Calu3 (cell line): ENCODE measurements at regions not wholly inside any gene's neighbourhood (a gene's known extent, or its start where the extent isn't known, plus 50 kb on each side); places are given as distances from the start of the nearest gene placed in this dataset.

Experiments
- BruUV-seq: library from RNA; stranded (reverse); fragments of 400-500 nt; replicated peaks from 2 replicates; lab custom pipeline; 2021; lab: Mats Ljungman, UMichigan
- CTCF ChIA-PET: fragments of 300-600 bp; sonication (Branson Sonifier 250); formaldehyde crosslinking; loops from one replicate; lab custom pipeline; 2022; ENCODE audit warnings: antibody characterized with exemption; lab: Charles Lee
- DNase-seq: peaks from one replicate; pipeline ENCODE4 v3.0.0; 2022
- H3K27ac Mint-ChIP-seq: one replicate; pipeline ENCODE4 v1.8.0; 2022; ENCODE audit warnings: mixed read lengths; ENCODE audit not compliant: unreplicated experiment
- H3K27me3 Mint-ChIP-seq: one replicate; pipeline ENCODE4 v1.8.0; 2022; ENCODE audit warnings: mixed read lengths; ENCODE audit not compliant: unreplicated experiment
- H3K36me3 Mint-ChIP-seq: one replicate; pipeline ENCODE4 v1.8.0; 2022; ENCODE audit warnings: mild to moderate bottlenecking, moderate library complexity, mixed read lengths; ENCODE audit not compliant: insufficient read depth, unreplicated experiment
- H3K4me1 Mint-ChIP-seq: one replicate; pipeline ENCODE4 v1.8.0; 2022; ENCODE audit warnings: mild to moderate bottlenecking, low read depth, mixed read lengths; ENCODE audit not compliant: unreplicated experiment
- H3K4me3 Mint-ChIP-seq: one replicate; pipeline ENCODE4 v1.8.0; 2022; ENCODE audit warnings: mild to moderate bottlenecking, low read depth, moderate library complexity, mixed read lengths; ENCODE audit not compliant: unreplicated experiment
- H3K9me3 Mint-ChIP-seq: one replicate; pipeline ENCODE4 v1.8.0; 2022; ENCODE audit warnings: low read depth, mixed read lengths; ENCODE audit not compliant: unreplicated experiment
- CTCF ChIP-seq: fragments of 200-600 bp; IDR thresholded peaks from one replicate; pipeline ENCODE4 v1.8.0; 2022; ENCODE audit warnings: antibody characterized with exemption; ENCODE audit not compliant: unreplicated experiment
- intact Hi-C: fragments of 100-400 bp; cut with micrococcal nuclease; formaldehyde crosslinking; loops from one replicate; pipeline ENCODE4 v1.10.0; 2022; ENCODE audit not compliant: unreplicated experiment

- intact Hi-C loops = no loop called here
- no peaks in the 10 kb centered on the region for H3K36me3 Mint-ChIP-seq
- no TSS peak for BruUV-seq
- H3K9me3 Mint-ChIP-seq = no peaks in the 10 kb centered on the region
- TF ChIP-seq CTCF = no peak
- no peak overlapping the region for H3K27ac Mint-ChIP-seq
- H3K4me3 Mint-ChIP-seq = no peak overlapping the region
- CTCF ChIA-PET = interaction anchor here (0.6 to 1.8 kb wide), 2 partner anchors 10 to 288 kb away, joined by 3 to 4 read pairs; no protein-coding TSS in a partner anchor
- no peaks in the 10 kb centered on the region for H3K27me3 Mint-ChIP-seq
- DNase-seq = no peak
- peaks cover 33% of the 10 kb centered on the region for H3K4me1 Mint-ChIP-seq
Observed at GRCh38 chr13:24071016-24071415, 89.5 kb upstream of the SPATA13 start.

GRCh38 chr13:24071423-24072075, 89.0 kb upstream of the SPATA13 start:
- no peak overlapping the region for H3K27ac Mint-ChIP-seq
- H3K9me3 Mint-ChIP-seq = no peaks in the 10 kb centered on the region
- no peak for TF ChIP-seq CTCF
- no peak overlapping the region for H3K4me3 Mint-ChIP-seq
- no peak for DNase-seq
- intact Hi-C loops = no loop called here
- CTCF ChIA-PET = interaction anchor here (1.8 kb wide), 1 partner anchor 11 kb away, joined by 4 read pairs; no protein-coding TSS in a partner anchor
- no TSS peak for BruUV-seq
- peaks cover 38% of the 10 kb centered on the region for H3K4me1 Mint-ChIP-seq
- peaks cover 5% of the 10 kb centered on the region for H3K36me3 Mint-ChIP-seq
- H3K27me3 Mint-ChIP-seq = no peaks in the 10 kb centered on the region

GRCh38 chr13:24073657-24074056, 86.9 kb upstream of the SPATA13 start:
- no peak for DNase-seq
- Mint-ChIP-seq H3K4me3 (no peak overlapping the region), H3K4me1 (peaks cover 45% of the 10 kb centered on the region), H3K36me3 (peaks cover 6% of the 10 kb centered on the region), H3K9me3 (no peaks in the 10 kb centered on the region), H3K27ac (no peak overlapping the region), H3K27me3 (no peaks in the 10 kb centered on the region)
- intact Hi-C loops = no loop called here
- no peak for TF ChIP-seq CTCF
- CTCF ChIA-PET = no interaction called here
- no TSS peak for BruUV-seq

- H3K27ac Mint-ChIP-seq = no peak overlapping the region
Observed at GRCh38 chr13:24074678-24075077, 85.8 kb upstream of the SPATA13 start.

More at GRCh38 chr13:24074678-24075077, 85.8 kb upstream of the SPATA13 start:
- Mint-ChIP-seq H3K4me1 (peaks cover 45% of the 10 kb centered on the region), H3K27me3 (no peaks in the 10 kb centered on the region), H3K36me3 (peaks cover 6% of the 10 kb centered on the region), H3K4me3 (no peak overlapping the region), H3K9me3 (no peaks in the 10 kb centered on the region)
- CTCF ChIA-PET = no interaction called here
- intact Hi-C loops = no loop called here
- no TSS peak for BruUV-seq
- DNase-seq = no peak
- TF ChIP-seq CTCF = no peak
